ENCODE measurements at regions not wholly inside any gene's neighbourhood (a gene's known extent, or its start where the extent isn't known, plus 50 kb on each side); places are given as distances from the start of the nearest gene placed in this dataset.
A peak's percentile ranks its signal among the peaks of the same experiment; 100 is the strongest.

DNA sequence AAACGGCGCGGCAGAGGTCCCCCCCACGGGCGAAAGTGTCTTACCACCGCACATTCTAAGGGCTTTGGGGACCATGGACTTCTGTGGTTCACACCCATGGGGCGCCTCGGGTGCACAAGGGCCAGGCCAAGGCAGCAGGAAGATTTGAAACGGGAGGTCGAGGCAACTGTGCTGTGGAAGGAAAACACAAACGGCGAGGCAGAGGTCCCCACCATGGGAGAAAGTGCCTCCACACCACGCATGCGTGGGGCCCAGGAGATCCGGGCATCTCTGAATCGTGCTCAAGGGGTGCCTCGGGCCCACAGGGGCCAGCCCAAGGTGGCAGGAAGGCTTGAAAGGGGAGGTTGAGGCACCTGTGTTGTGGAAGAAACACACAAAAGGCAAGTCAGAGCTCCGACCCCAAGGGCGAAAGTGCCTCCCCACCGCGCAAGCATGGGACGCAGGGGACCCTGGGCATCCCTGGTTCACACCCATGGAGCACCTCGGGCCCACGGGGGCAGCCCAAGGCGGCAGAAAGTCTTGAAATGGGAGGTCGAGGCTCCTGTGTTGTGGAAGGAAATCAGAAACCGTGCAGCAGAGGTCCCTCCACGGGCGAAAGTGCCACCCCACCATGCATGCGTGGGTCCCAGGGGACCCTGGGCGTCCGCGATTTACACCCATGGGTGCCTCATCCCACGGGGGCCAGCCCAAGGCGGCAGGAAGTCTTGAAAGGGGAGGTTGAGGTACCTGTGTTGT is 371.0 kb downstream of the ALG10 start:
- Histone ChIP-seq H3K27ac (no peak overlapping the region), H3K36me3 (no peaks in the 10 kb centered on the region), H3K4me1 (no peaks in the 10 kb centered on the region), H3K27me3 (no peaks in the 10 kb centered on the region), H3K9me3 (peaks cover 11 to 18% of the 10 kb centered on the region in 2 donors), H3K4me3 (no peak overlapping the region)
- intact Hi-C loops (cut with DNase I; ENCODE audit: low total_unique reads), result no loop called here
- DNase-seq, result no peak
- no peak for TF ChIP-seq POLR2A (IDR thresholded peaks at IDR 0.05)
- TF ChIP-seq, protein P1, sequence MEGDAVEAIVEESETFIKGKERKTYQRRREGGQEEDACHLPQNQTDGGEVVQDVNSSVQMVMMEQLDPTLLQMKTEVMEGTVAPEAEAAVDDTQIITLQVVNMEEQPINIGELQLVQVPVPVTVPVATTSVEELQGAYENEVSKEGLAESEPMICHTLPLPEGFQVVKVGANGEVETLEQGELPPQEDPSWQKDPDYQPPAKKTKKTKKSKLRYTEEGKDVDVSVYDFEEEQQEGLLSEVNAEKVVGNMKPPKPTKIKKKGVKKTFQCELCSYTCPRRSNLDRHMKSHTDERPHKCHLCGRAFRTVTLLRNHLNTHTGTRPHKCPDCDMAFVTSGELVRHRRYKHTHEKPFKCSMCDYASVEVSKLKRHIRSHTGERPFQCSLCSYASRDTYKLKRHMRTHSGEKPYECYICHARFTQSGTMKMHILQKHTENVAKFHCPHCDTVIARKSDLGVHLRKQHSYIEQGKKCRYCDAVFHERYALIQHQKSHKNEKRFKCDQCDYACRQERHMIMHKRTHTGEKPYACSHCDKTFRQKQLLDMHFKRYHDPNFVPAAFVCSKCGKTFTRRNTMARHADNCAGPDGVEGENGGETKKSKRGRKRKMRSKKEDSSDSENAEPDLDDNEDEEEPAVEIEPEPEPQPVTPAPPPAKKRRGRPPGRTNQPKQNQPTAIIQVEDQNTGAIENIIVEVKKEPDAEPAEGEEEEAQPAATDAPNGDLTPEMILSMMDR (IDR thresholded peaks at IDR 0.05), result no peak
- no peak for TF ChIP-seq POLR2AphosphoS5 (IDR thresholded peaks at IDR 0.05)
- no peak for TF ChIP-seq EP300 (IDR thresholded peaks at IDR 0.05; ENCODE audit: low read depth)
- in situ Hi-C loops (cut with MboI; ENCODE audit: low pct_ligation_motif_present in 1 of 4, low pct_unique_long_range_greater_than_20kb in 1 of 4, low sequenced_read_pairs in 3 of 4), result loop anchor here in 1 of 4 donors (25.0 kb wide), 1 partner anchor 106 kb away; no protein-coding TSS in a partner anchor
- WGBS, 2 donors (ENCODE audit: low coverage in 1 of 2), result 67 to 77% methylated on average over 8 to 33 of the region's 35 CpGs

DNA sequence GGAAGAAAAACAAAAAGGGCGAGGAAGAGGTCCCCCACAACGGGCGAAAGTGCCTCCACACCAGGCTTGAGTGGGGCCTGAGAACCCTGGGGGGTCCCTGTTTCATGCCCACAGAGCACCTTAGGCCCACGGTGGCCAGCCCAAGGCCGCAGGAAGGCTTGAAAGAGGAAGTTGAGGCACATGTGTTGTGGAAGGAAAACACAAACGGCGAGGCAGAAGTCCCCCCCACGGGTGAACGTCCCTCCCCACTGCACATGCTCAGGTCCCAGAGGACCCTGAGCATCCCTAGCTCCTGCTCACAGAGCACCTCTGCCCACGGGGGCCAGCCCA is 371.5 kb downstream of the ALG10 start:
- in situ Hi-C loops (cut with MboI; ENCODE audit: low pct_ligation_motif_present in 1 of 4, low pct_unique_long_range_greater_than_20kb in 1 of 4, low sequenced_read_pairs in 3 of 4), result loop anchor here in 1 of 4 donors (25.0 kb wide), 1 partner anchor 106 kb away; no protein-coding TSS in a partner anchor
- WGBS, 2 donors (ENCODE audit: low coverage in 1 of 2), result 65% methylated on average over 10 of the region's 10 CpGs; no CpG with 5 or more reads in 1 of the 2 donors
- H3K27ac ChIP-seq, result no peak overlapping the region
- TF ChIP-seq POLR2AphosphoS5 (IDR thresholded peaks at IDR 0.05) (no peak), EP300 (IDR thresholded peaks at IDR 0.05; ENCODE audit: low read depth) (no peak), POLR2A (IDR thresholded peaks at IDR 0.05) (no peak)
- TF ChIP-seq, protein P1 (IDR thresholded peaks at IDR 0.05), result no peak
- no peak overlapping the region for H3K4me3 ChIP-seq
- DNase-seq, result peak; percentile 1
- no peaks in the 10 kb centered on the region for H3K27me3 ChIP-seq
- intact Hi-C loops (cut with DNase I; ENCODE audit: low total_unique reads), result no loop called here
- peaks cover 9 to 18% of the 10 kb centered on the region in 2 donors for H3K9me3 ChIP-seq
- H3K36me3 ChIP-seq, result no peaks in the 10 kb centered on the region
- no peaks in the 10 kb centered on the region for H3K4me1 ChIP-seq

DNA sequence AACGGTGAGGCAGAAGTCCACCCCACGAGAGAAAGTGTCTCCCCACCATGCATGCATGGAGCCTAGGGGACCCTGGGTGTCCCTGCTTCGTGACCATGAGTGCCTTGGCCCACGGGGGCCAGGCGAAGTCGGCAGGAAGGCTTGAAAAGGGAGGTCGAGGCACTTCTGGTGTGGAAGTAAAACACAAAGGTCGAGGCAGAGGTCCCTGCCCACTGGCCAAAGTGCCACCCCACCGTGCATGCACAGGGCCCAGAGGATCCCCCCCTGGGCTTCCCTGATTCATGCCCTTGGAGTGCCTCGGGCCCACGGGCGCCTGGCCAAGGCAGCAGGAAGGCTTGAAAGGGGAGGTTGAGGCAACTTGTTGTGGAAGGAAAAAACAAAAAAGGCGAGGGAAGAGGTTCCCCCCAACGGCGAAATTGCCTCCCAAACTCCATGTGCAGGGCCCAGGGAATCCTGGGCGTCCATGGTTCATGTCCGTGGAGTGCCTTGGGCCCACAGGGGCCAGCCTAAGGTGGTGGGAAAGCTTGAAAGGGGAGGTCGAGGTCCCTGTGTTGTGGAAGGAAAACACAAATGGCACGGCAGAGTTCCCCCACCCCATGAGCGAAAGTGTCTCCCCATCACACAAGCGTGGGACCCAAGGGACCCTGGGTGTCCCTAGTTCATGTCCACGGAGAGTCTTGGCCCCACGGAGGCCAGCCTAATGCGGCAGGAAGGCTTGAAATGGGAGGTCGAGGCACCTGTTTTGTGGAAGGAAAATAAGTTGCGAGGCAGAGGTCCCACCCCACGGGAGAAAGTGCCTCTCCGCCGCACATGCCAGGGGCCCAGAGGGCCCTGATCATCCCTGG is 372.1 kb downstream of the ALG10 start:
- 70% methylated on average over 29 of the region's 29 CpGs; no CpG with 5 or more reads in 1 of the 2 donors for WGBS, 2 donors (ENCODE audit: low coverage in 1 of 2)
- in situ Hi-C loops (cut with MboI; ENCODE audit: low pct_ligation_motif_present in 1 of 4, low pct_unique_long_range_greater_than_20kb in 1 of 4, low sequenced_read_pairs in 3 of 4), result loop anchor here in 1 of 4 donors (25.0 kb wide), 1 partner anchor 107 kb away; no protein-coding TSS in a partner anchor
- peak; percentile 2 for DNase-seq
- intact Hi-C loops (cut with DNase I; ENCODE audit: low total_unique reads), result no loop called here
- TF ChIP-seq, protein P1 (IDR thresholded peaks at IDR 0.05), result no peak
- TF ChIP-seq EP300 (IDR thresholded peaks at IDR 0.05; ENCODE audit: low read depth) (no peak), POLR2AphosphoS5 (IDR thresholded peaks at IDR 0.05) (no peak), POLR2A (IDR thresholded peaks at IDR 0.05) (no peak)
- Histone ChIP-seq H3K27me3 (no peaks in the 10 kb centered on the region), H3K9me3 (peaks cover 5 to 18% of the 10 kb centered on the region in 2 donors), H3K4me1 (no peaks in the 10 kb centered on the region), H3K4me3 (no peak overlapping the region), H3K27ac (no peak overlapping the region), H3K36me3 (no peaks in the 10 kb centered on the region)
